ENCODE measurements at regions not wholly inside any gene's neighbourhood (a gene's known extent, or its start where the extent isn't known, plus 50 kb on each side); places are given as distances from the start of the nearest gene placed in this dataset.
"Not testable (repeated sequence)": the region's sequence is repeated elsewhere in the genome, so short reads cannot be mapped to it uniquely, and the experiment has no call there.

DNA sequence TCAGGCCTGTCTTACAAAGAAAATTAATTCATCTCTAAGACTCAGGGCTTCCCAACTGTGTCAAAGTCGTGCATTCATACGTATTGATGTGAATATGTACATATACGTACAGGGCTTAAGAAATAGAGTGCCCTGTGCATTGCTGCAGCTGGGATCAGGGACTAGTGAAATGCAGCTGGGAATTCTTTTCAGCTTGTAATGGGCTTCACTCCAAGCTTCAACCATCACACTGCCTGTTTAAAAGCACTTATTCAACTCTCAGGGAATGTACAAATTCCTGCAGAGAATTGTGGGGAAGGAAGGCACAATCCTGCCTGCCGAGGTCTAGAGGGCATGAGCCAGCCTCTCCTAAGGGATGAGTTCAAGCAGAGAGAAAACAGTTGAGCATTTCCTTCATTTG is 59.6 kb upstream of the MAN2A1 start:
- Mint-ChIP-seq H3K9me3 (peaks cover 0 to 2% (median 0%) of the 10 kb centered on the region in 6 donors), H3K27me3 (ENCODE audit: low read depth in 3 of 3) (peaks cover 2 to 6% (median 4%) of the 10 kb centered on the region in 3 donors), H3K4me3 (no peak overlapping the region), H3K27ac (no peak overlapping the region), H3K36me3 (no peaks in the 10 kb centered on the region), H3K4me1 (no peaks in the 10 kb centered on the region)
- no peak for DNase-seq

- no peak overlapping the region for H3K4me3 Mint-ChIP-seq
- no peaks in the 10 kb centered on the region for H3K36me3 Mint-ChIP-seq
- no peak for DNase-seq
- peaks cover 4 to 8% (median 4%) of the 10 kb centered on the region in 3 donors for H3K27me3 Mint-ChIP-seq (ENCODE audit: low read depth in 3 of 3)
- H3K27ac Mint-ChIP-seq, result no peak overlapping the region
- H3K9me3 Mint-ChIP-seq, result peaks cover 0 to 2% (median 0%) of the 10 kb centered on the region in 6 donors
- no peaks in the 10 kb centered on the region for H3K4me1 Mint-ChIP-seq
Measured at GRCh38 chr5:109628591-109628990, 61.1 kb upstream of the MAN2A1 start.

DNA sequence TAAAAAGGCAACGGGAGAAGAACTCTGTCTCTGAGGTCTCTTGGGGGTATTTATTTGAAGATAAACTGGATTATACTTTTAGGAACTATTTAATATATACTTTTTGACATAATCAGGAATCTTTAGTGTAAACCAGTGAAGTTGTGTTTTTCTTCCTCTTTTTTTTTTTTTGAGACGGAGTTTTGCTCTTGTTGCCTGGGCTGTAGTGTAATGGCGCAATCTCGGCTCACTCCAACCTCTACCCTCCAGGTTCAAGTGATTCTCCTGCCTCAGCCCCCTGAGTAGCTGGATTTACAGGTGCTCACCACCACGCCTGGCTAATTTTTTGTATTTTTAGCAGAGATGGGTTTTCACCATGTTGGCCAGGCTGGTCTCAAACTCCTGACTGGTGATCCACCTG is 68.5 kb upstream of the MAN2A1 start:
- not testable (repeated sequence) for DNase-seq; H3K4me3 Mint-ChIP-seq; H3K9me3 Mint-ChIP-seq; H3K27me3 Mint-ChIP-seq (ENCODE audit: low read depth in 3 of 3); H3K27ac Mint-ChIP-seq; H3K36me3 Mint-ChIP-seq; H3K4me1 Mint-ChIP-seq

- no peak overlapping the region for H3K27ac Mint-ChIP-seq
- no peak for DNase-seq
- H3K4me1 Mint-ChIP-seq, result no peaks in the 10 kb centered on the region
- no peaks in the 10 kb centered on the region for H3K9me3 Mint-ChIP-seq
- H3K36me3 Mint-ChIP-seq, result no peaks in the 10 kb centered on the region
- H3K4me3 Mint-ChIP-seq, result no peak overlapping the region
- H3K27me3 Mint-ChIP-seq (ENCODE audit: low read depth in 3 of 3), result peaks cover 0 to 2% (median 2%) of the 10 kb centered on the region in 3 donors
Measured at GRCh38 chr5:109620651-109621050, 69.1 kb upstream of the MAN2A1 start.

DNA sequence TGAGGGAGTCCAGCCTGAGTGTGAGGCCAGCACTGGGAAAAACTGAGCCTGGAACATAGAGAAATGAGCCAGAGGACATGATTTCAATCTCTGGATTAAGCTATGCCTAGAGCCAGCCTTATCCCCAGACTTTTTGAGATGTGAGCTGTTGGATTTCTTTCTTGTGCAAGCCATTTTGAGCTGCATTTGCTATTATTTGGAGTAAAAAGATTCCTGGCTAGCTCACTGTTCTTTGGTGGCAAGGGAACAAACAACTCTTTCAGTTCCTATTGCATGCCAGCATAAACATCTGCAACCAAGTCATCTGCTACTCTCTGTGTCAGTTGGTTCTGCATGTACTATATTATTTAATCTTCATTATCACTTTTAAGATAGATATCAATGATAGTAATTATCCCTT is 70.1 kb upstream of the MAN2A1 start:
- no peak overlapping the region for H3K4me3 Mint-ChIP-seq
- DNase-seq, result no peak
- peaks cover 0 to 2% (median 0%) of the 10 kb centered on the region in 3 donors for H3K27me3 Mint-ChIP-seq (ENCODE audit: low read depth in 3 of 3)
- no peaks in the 10 kb centered on the region for H3K9me3 Mint-ChIP-seq
- H3K36me3 Mint-ChIP-seq, result no peaks in the 10 kb centered on the region
- H3K4me1 Mint-ChIP-seq, result no peaks in the 10 kb centered on the region
- H3K27ac Mint-ChIP-seq, result no peak overlapping the region

GRCh38 chr5:109619021-109619460 is 70.7 kb upstream of the MAN2A1 start:
- Mint-ChIP-seq H3K36me3 (no peaks in the 10 kb centered on the region), H3K27me3 (ENCODE audit: low read depth in 3 of 3) (no peaks in the 10 kb centered on the region), H3K9me3 (no peaks in the 10 kb centered on the region), H3K4me1 (no peaks in the 10 kb centered on the region), H3K27ac (no peak overlapping the region), H3K4me3 (no peak overlapping the region)
- no peak for DNase-seq

DNA sequence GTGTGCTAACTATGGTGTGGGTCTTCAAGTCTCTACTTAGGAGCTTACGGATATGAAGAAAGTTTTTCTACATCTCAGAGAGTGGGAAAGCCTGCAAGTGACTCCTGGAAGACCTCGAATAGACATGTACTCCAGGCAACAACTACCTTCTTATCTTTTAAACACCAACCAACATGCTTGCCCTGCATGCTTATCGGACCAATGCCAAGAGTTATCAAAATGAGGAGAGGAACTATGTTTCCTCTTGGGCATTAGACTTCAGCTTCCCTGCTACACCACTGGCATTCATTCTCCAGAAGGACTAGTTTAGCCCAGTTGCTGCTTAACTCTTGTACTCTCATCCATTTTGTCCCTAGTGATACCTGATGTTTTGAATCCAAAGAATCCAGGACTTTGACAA is 74.7 kb upstream of the MAN2A1 start:
- DNase-seq, result no peak
- Mint-ChIP-seq H3K9me3 (no peaks in the 10 kb centered on the region), H3K27ac (no peak overlapping the region), H3K4me1 (no peaks in the 10 kb centered on the region), H3K27me3 (ENCODE audit: low read depth in 3 of 3) (peaks cover 0 to 2% (median 2%) of the 10 kb centered on the region in 3 donors), H3K36me3 (no peaks in the 10 kb centered on the region), H3K4me3 (no peak overlapping the region)

DNA sequence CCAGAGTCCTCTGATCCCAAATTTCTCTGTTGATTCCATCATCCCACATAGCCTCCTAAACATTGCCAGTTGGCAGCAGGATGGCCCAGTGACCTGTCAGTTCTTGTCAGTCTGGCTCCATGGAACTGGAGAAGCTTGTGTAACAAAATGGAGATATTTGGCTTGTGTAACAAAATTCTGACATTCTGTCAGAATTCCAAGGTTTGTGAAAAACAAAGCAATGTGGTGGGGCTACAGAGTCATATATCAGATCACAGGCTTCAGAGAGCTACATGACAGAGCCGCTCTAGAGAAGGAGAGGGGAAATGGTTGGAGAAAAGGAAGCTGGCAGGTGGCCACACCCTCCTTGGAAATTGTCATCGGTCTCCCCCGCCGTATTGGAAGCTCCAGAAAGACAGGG is 75.4 kb upstream of the MAN2A1 start:
- Mint-ChIP-seq H3K27ac (no peak overlapping the region), H3K9me3 (no peaks in the 10 kb centered on the region), H3K4me1 (no peaks in the 10 kb centered on the region), H3K36me3 (no peaks in the 10 kb centered on the region), H3K4me3 (no peak overlapping the region), H3K27me3 (ENCODE audit: low read depth in 3 of 3) (peaks cover 0 to 2% (median 2%) of the 10 kb centered on the region in 3 donors)
- no peak for DNase-seq

DNA sequence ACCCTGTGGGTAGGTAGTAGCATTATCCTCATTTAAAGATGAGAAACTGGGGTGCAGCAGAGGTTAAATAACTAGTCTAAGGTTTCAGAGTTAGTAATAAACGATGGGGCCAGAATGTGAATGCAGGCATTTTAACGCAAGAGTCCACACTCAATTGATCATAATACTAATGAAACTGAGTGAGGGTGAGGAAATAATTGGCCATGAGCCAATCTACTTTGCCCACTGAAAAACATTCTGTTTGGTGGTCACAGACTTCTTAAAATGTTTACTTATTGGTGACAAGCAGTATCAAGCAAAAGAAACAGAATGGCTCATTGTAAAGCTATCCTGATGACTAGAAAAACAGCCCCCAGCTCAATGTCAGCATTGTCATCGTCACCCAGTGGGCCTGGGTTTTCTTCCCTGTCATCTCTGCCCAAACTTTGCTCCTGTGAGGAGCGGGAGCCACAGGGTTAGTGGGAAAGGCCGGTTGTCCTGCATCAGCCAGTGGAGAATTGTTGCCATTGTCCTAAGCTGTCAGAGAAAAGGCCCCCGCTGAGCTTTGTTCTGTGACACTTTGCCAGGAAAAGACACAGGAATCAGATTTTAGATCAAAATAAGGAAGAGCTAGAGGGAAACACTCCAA is 77.3 kb upstream of the MAN2A1 start:
- Mint-ChIP-seq H3K36me3 (no peaks in the 10 kb centered on the region), H3K27me3 (ENCODE audit: low read depth in 3 of 3) (peaks cover 0 to 2% (median 2%) of the 10 kb centered on the region in 3 donors), H3K4me1 (no peaks in the 10 kb centered on the region), H3K4me3 (no peak overlapping the region), H3K27ac (no peak overlapping the region), H3K9me3 (no peaks in the 10 kb centered on the region)
- no peak for DNase-seq

DNA sequence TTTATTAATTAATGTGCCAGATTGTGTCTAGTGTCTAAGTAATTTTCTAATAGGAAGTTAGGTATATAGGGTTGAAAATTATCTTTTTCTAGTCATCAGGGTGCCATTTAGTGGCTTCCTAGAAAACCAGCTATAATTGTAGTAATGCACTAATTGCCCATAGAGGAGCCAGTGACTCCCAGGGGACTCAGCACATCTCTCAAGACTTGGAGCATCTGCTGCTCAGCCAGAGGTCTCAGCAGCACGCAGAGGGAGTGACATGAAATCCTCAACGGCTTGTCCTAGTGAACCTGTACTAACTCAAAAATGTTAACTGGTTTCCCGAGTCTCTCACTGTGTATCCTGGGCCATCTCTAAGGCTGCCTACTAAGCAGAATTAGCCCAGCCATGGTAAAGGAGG is 78.2 kb upstream of the MAN2A1 start:
- H3K27me3 Mint-ChIP-seq (ENCODE audit: low read depth in 3 of 3), result peaks cover 0 to 2% (median 2%) of the 10 kb centered on the region in 3 donors
- H3K9me3 Mint-ChIP-seq, result no peaks in the 10 kb centered on the region
- H3K4me3 Mint-ChIP-seq, result no peak overlapping the region
- H3K27ac Mint-ChIP-seq, result no peak overlapping the region
- no peaks in the 10 kb centered on the region for H3K36me3 Mint-ChIP-seq
- no peak for DNase-seq
- no peaks in the 10 kb centered on the region for H3K4me1 Mint-ChIP-seq

- H3K27ac Mint-ChIP-seq, result no peak overlapping the region
- no peak for DNase-seq
- H3K4me1 Mint-ChIP-seq, result no peaks in the 10 kb centered on the region
- H3K36me3 Mint-ChIP-seq, result no peaks in the 10 kb centered on the region
- H3K4me3 Mint-ChIP-seq, result no peak overlapping the region
- H3K9me3 Mint-ChIP-seq, result no peaks in the 10 kb centered on the region
- H3K27me3 Mint-ChIP-seq (ENCODE audit: low read depth in 3 of 3), result peaks cover 0 to 2% (median 2%) of the 10 kb centered on the region in 3 donors
Measured at GRCh38 chr5:109611061-109611460, 78.7 kb upstream of the MAN2A1 start.

DNA sequence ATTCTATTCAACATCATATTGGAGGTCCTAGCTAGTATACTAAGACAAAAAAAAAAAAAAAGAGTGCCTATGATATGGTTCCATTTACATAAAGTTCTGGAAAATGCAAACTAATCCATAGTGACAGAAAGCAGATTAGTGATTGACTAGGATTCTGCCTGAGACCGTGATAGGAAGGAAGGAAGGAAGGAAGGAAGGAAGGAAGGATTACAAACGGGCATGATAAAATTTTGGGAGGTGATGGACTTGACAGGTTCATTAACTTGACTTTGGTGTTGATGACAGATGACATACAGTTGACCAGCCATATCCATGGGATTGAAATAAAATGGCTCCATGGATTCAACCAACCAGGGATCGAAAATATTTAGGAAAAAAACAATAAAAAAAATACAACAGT is 79.1 kb upstream of the MAN2A1 start:
- H3K36me3 Mint-ChIP-seq, result no peaks in the 10 kb centered on the region
- no peaks in the 10 kb centered on the region for H3K4me1 Mint-ChIP-seq
- no peak overlapping the region for H3K27ac Mint-ChIP-seq
- H3K9me3 Mint-ChIP-seq, result no peaks in the 10 kb centered on the region
- no peak overlapping the region for H3K4me3 Mint-ChIP-seq
- H3K27me3 Mint-ChIP-seq (ENCODE audit: low read depth in 3 of 3), result peaks cover 0 to 2% (median 2%) of the 10 kb centered on the region in 3 donors
- no peak for DNase-seq

DNA sequence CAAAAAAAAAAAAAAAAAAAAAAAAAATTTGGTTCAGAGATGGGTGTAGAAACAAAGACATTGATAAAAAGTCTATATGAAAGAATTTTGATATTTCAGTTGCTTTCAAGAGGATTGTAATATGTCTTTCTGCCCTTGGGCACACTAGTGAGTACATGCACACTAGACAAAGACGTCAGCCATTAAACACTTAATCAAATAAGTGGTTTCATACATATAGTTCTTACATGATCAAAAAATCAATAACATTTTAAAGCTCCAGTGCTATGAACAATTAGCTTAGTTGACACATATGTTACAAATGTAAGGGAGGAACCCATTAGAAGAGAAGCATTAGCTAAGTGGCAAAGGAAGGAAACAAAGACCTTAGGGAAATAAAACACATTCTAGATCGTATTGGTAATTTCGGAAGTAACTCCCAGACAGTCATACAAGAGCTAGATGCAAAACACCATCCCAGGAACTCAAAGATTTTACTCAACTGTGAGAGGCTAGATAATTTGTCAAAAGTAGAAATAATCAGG is 84.5 kb upstream of the MAN2A1 start:
- Mint-ChIP-seq H3K4me3 (no peak overlapping the region), H3K9me3 (no peaks in the 10 kb centered on the region), H3K27ac (no peak overlapping the region), H3K27me3 (ENCODE audit: low read depth in 3 of 3) (peaks cover 0 to 8% (median 2%) of the 10 kb centered on the region in 3 donors), H3K4me1 (no peaks in the 10 kb centered on the region), H3K36me3 (no peaks in the 10 kb centered on the region)
- DNase-seq, result no peak

DNA sequence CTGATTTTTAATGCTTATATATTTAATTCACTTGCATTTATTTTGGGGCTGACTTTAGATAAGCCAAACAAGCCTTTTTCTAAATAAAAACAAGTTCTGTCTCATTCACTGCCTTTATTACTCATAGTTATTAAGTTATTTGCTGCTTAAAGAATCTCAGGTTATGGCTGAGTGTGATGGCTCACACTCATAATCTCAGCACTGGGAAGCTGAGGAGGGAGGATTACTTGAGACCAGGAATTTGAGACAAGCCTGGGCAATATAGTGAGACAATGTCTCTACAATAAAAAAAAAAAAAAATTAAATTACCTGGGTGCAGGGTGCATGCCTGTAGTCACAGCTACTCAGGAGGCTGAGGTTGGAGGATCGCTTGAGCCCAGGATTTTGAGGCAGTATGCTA is 85.0 kb upstream of the MAN2A1 start:
- no peak overlapping the region for H3K27ac Mint-ChIP-seq
- no peak overlapping the region for H3K4me3 Mint-ChIP-seq
- H3K4me1 Mint-ChIP-seq, result no peaks in the 10 kb centered on the region
- no peak for DNase-seq
- H3K36me3 Mint-ChIP-seq, result no peaks in the 10 kb centered on the region
- H3K9me3 Mint-ChIP-seq, result no peaks in the 10 kb centered on the region
- H3K27me3 Mint-ChIP-seq (ENCODE audit: low read depth in 3 of 3), result peaks cover 0 to 9% (median 2%) of the 10 kb centered on the region in 3 donors

- no peaks in the 10 kb centered on the region for H3K4me1 Mint-ChIP-seq
- no peak overlapping the region for H3K4me3 Mint-ChIP-seq
- H3K27ac Mint-ChIP-seq, result no peak overlapping the region
- no peaks in the 10 kb centered on the region for H3K36me3 Mint-ChIP-seq
- no peak for DNase-seq
- H3K27me3 Mint-ChIP-seq (ENCODE audit: low read depth in 3 of 3), result peaks cover 1 to 15% (median 4%) of the 10 kb centered on the region in 3 donors
- no peaks in the 10 kb centered on the region for H3K9me3 Mint-ChIP-seq
Measured at GRCh38 chr5:109601736-109602135, 88.0 kb upstream of the MAN2A1 start.

Measured in immature natural killer cell (primary cell).